Heart left ventricle (tissue), 13 donors: ENCODE measurements at regions not wholly inside any gene's neighbourhood (a gene's known extent, or its start where the extent isn't known, plus 50 kb on each side); places are given as distances from the start of the nearest gene placed in this dataset.

Source experiments
- POLR2A ChIP-seq, 2 donors: fragments of 450-650 bp; IDR thresholded peaks; one replicate each; pipeline ENCODE4 v1.6.1; 2017; ENCODE audit warnings: antibody characterized with exemption in 2 of 2, mild to moderate bottlenecking in 2 of 2, moderate library complexity in 2 of 2
- TF ChIP-seq, protein P1 (sequence below), 12 donors: fragments of 200-600 bp; sonication (generic) in 4 of 12; IDR thresholded peaks; one replicate each; pipeline versions ENCODE4 v1.5.0 to v1.8.0; 2018 to 2022; ENCODE audit warnings: antibody characterized with exemption in 12 of 12, mild to moderate bottlenecking in 5 of 12
- donor health status: ischemic (EF 13 %, LVEDD 7.1; RV severe dilation, severe dysfunction).
- donor health status: DM: no; HTN: yes; CAD: no.
- donor health status: DM: no; HTN: no; CAD: no.
- donor health status: ischemic (EF 25% LVEDD 6.9; RV normal size, moderate dysfunction).
- donor health status: ischemic (EF 25% LVEDD 5.7; RV mildly dilated, moderate dysfunction).
- donor health status: ischemic (EF 35%, LVEDD 5.7; RV mildly dilated, moderate dysfunction).
- donor health status: nonischemic (EF 11% LVEDD 7.7; RV severe dilation, severe dysfunction).
- donor health status: DM: yes; HTN: yes; CAD: no.
- donor health status: PGD.
- donor health status: ischemic (EF 29% LVEDD 5.4; RV normal size, mild dysfunction).
- donor health status: nonischemic (EF 23%, LVEDD 6.1; RV moderate dilation, normal function).

DNA sequence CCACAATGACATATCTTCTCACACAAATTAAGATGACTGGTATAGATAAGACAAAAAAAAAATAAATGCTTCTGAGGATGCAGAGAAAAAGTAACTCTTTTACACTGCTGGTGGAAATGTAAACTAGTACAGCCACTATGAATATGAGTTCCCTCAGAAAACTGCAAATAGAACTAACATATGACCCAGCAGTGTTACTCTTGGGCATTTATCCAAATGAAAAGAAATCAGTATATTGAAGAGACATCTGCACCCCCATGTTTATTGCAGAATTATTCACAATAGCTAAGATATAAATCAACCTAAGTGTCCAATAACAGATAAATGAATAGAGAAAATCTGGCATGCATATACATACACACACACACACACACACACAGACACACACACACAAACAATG, 83.0 kb upstream of the FAM174A start:
- TF ChIP-seq, protein P1, sequence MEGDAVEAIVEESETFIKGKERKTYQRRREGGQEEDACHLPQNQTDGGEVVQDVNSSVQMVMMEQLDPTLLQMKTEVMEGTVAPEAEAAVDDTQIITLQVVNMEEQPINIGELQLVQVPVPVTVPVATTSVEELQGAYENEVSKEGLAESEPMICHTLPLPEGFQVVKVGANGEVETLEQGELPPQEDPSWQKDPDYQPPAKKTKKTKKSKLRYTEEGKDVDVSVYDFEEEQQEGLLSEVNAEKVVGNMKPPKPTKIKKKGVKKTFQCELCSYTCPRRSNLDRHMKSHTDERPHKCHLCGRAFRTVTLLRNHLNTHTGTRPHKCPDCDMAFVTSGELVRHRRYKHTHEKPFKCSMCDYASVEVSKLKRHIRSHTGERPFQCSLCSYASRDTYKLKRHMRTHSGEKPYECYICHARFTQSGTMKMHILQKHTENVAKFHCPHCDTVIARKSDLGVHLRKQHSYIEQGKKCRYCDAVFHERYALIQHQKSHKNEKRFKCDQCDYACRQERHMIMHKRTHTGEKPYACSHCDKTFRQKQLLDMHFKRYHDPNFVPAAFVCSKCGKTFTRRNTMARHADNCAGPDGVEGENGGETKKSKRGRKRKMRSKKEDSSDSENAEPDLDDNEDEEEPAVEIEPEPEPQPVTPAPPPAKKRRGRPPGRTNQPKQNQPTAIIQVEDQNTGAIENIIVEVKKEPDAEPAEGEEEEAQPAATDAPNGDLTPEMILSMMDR (IDR thresholded peaks at IDR 0.05): no peak
- TF ChIP-seq POLR2A (IDR thresholded peaks at IDR 0.05): no peak
